SK-N-SH (cell line): ENCODE measurements at regions not wholly inside any gene's neighbourhood (a gene's known extent, or its start where the extent isn't known, plus 50 kb on each side); places are given as distances from the start of the nearest gene placed in this dataset.
"Not testable (repeated sequence)": the region's sequence is repeated elsewhere in the genome, so short reads cannot be mapped to it uniquely, and the experiment has no call there.

Experiments
- CTCF ChIA-PET: fragments of 300-600, 350-600 bp; formaldehyde crosslinking; extraction: SDS; loops from one replicate; lab custom pipeline; 2021; lab: Yijun Ruan, JAX
- POLR2A ChIA-PET: fragments of 350-600 bp; sonication (Branson Sonifier 250); formaldehyde crosslinking; extraction: SDS; loops from one replicate; lab custom pipeline; 2020; ENCODE audit warnings: antibody characterized with exemption, inconsistent platforms; lab: Yijun Ruan, JAX
- DNase-seq: peaks from one replicate; pipeline ENCODE4 v3.0.0; 2012
- H2AFZ ChIP-seq: fragments of 200-600 bp; sonication (generic); 2 replicates; pipeline ENCODE4 v1.8.1; 2016; ENCODE audit warnings: antibody characterized with exemption, mild to moderate bottlenecking, low read depth
- H3F3A ChIP-seq: fragments of 200-600 bp; sonication (generic); replicated peaks from 2 replicates; pipeline ENCODE3; 2016; ENCODE audit warnings: antibody characterized with exemption, mild to moderate bottlenecking; ENCODE audit not compliant: insufficient read depth
- H3K27ac ChIP-seq, 2 experiments: fragments of 200-500 bp in 1 of 2; fragments of 200-600 bp in 1 of 2; sonication (Bioruptor generic) in 1 of 2; sonication (generic), shearing (Covaris generic) in 1 of 2; 2 replicates each; pipeline versions ENCODE4 v1.5.1 to v1.6.1; 2014 to 2016; ENCODE audit warnings: low read depth in 2 of 2, inconsistent platforms in 1 of 2, low read length in 1 of 2, mild to moderate bottlenecking in 1 of 2, mixed read lengths in 1 of 2
- H3K27me3 ChIP-seq: fragments of 200-600 bp; sonication (generic), shearing (Covaris generic); 2 replicates; pipeline ENCODE4 v1.6.1; 2016; ENCODE audit warnings: mixed run types; ENCODE audit not compliant: insufficient read depth
- H3K36me3 ChIP-seq, 2 experiments: fragments of 200-500 bp in 1 of 2; fragments of 200-600 bp in 1 of 2; sonication (Bioruptor generic) in 1 of 2; sonication (generic) in 1 of 2; replicated peaks in 1 of 2; 2 replicates each; pipeline versions ENCODE3 to v1.5.1; 2014 to 2016; ENCODE audit warnings: low read length in 1 of 2, mild to moderate bottlenecking in 1 of 2; ENCODE audit not compliant: insufficient read depth in 2 of 2, control insufficient read depth in 1 of 2
- H3K4me1 ChIP-seq, 2 experiments: fragments of 200-500 bp in 1 of 2; fragments of 200-600 bp in 1 of 2; sonication (Bioruptor generic) in 1 of 2; sonication (generic), shearing (Covaris generic) in 1 of 2; 2 replicates each; pipeline versions ENCODE4 v1.5.1 to v1.6.1; 2014 to 2016; ENCODE audit warnings: low read depth in 1 of 2, low read length in 1 of 2, mixed run types in 1 of 2; ENCODE audit not compliant: insufficient read depth in 2 of 2, control insufficient read depth in 1 of 2
- H3K4me2 ChIP-seq: fragments of 200-600 bp; sonication (generic), shearing (Covaris generic); 2 replicates; pipeline ENCODE4 v1.6.1; 2017; ENCODE audit warnings: mixed run types
- H3K4me3 ChIP-seq, 2 experiments: fragments of 200-500 bp in 1 of 2; fragments of 200-600 bp in 1 of 2; sonication (Bioruptor generic) in 1 of 2; sonication (generic), shearing (Covaris generic) in 1 of 2; 2 replicates each; pipeline versions ENCODE4 v1.5.1 to v1.8.1; 2014 to 2016; ENCODE audit warnings: low read depth in 2 of 2, inconsistent platforms in 1 of 2, low read length in 1 of 2, mild to moderate bottlenecking in 1 of 2, mixed read lengths in 1 of 2, moderate library complexity in 1 of 2
- H3K79me2 ChIP-seq: fragments of 200-600 bp; sonication (generic); 2 replicates; pipeline ENCODE4 v1.8.1; 2017; ENCODE audit warnings: mild to moderate bottlenecking; ENCODE audit not compliant: insufficient read depth
- H3K9ac ChIP-seq: fragments of 200-600 bp; sonication (generic); 2 replicates; pipeline ENCODE4 v1.6.1; 2017; ENCODE audit warnings: mixed run types
- H3K9me2 ChIP-seq: fragments of 200-600 bp; sonication (generic); 2 replicates; pipeline ENCODE4 v1.6.1; 2017; ENCODE audit warnings: mixed run types
- H3K9me3 ChIP-seq: fragments of 200-600 bp; sonication (generic); 2 replicates; pipeline ENCODE4 v1.6.1; 2017; ENCODE audit warnings: mixed run types, mild to moderate bottlenecking, moderate library complexity
- H4K20me1 ChIP-seq: fragments of 200-600 bp; sonication (generic); 2 replicates; pipeline ENCODE4 v1.6.1; 2017; ENCODE audit warnings: mild to moderate bottlenecking, mixed run types; ENCODE audit not compliant: insufficient read depth
- EP300 ChIP-seq, 2 experiments: IDR thresholded peaks; 2 replicates each; pipeline versions ENCODE4 v1.4.0 to v1.6.1; 2012; ENCODE audit warnings: borderline replicate concordance in 1 of 2, low read depth in 1 of 2, low read length in 1 of 2
- FOSL2 ChIP-seq: IDR thresholded peaks from 2 replicates; pipeline ENCODE4 v1.4.0; 2012; ENCODE audit warnings: low read depth, mild to moderate bottlenecking, moderate library complexity, borderline replicate concordance
- NFIC ChIP-seq: IDR thresholded peaks from 2 replicates; pipeline ENCODE4 v1.4.0; 2012; ENCODE audit warnings: borderline replicate concordance
- TCF12 ChIP-seq: IDR thresholded peaks from 2 replicates; pipeline ENCODE4 v1.4.0; 2012
- WGBS: methylation state at CpG from one replicate; pipeline ENCODE4 v1.1.6; 2017; ENCODE audit warnings: low lambda C conversion rate; 5-methylcytosine and 5-hydroxymethylcytosine counted together

DNA sequence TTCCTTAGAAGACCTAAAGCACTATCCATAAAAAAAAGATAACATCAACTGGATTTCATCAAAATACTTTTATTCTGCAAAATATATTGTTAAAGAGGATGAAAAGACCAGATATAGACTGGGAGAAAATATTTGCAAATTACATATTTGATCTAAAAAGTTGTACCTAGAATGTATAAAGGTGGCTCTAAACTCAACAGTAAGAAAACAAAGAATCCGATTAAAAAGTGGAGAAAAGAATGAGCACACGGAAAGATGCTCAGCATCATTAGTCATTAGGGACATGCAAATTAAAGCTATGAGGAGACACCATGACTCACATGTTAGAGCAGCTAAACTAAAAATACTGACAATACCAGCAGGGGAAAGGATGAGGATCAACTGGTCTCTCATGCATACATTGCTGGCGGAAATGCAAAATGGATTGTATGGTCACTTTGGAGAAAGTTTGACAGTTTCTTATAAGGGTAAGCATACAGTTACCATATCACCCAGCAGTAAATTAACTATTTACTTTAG is 298.4 kb upstream of the PLGLB2 start:
- CTCF ChIA-PET, H3K9me3 ChIP-seq, H3K27ac ChIP-seq: not testable (repeated sequence)

DNA sequence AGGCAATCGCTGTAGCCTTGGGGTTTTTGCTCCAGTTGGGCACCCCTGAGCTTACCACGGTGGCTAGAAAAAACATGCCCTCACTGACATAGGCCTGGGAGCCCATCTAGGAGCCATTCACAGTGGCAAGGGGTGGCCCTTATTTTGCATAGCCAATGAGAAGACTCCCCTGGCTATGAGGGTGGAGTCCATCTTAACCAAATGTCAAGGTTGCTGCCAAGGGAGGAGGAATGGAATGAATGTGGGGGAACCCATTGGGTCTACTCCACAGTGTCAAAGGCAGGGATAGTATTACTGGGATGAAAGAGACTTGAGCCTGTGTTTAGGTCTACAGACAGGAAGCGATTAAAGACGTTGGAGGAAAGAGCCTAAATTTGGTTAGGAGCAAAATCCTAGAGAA is 295.7 kb upstream of the PLGLB2 start:
- H3K9me3 ChIP-seq, H3F3A ChIP-seq, H2AFZ ChIP-seq, H3K9ac ChIP-seq, H3K27me3 ChIP-seq, H4K20me1 ChIP-seq, H3K9me2 ChIP-seq, H3K4me2 ChIP-seq, CTCF ChIA-PET, POLR2A ChIA-PET, H3K36me3 ChIP-seq, H3K4me3 ChIP-seq, H3K79me2 ChIP-seq, DNase-seq: not testable (repeated sequence)
- peak overlapping the region; percentile 34 to 95; a peak in 3 of 4 replicates for H3K27ac ChIP-seq
- WGBS = 94% methylated on average over 4 of the region's 4 CpGs
- peaks cover 0 to 10% of the 10 kb centered on the region in 2 experiments; a peak in 2 of 4 replicates for H3K4me1 ChIP-seq

More for the DNA sequence above, 298.4 kb upstream of the PLGLB2 start:
- peaks cover 0 to 10% of the 10 kb centered on the region in 2 experiments; a peak in 2 of 4 replicates for H3K4me1 ChIP-seq
- H3F3A ChIP-seq = peaks cover 14% of the 10 kb centered on the region
- H3K36me3 ChIP-seq, DNase-seq, POLR2A ChIA-PET, H3K4me3 ChIP-seq, H4K20me1 ChIP-seq, H2AFZ ChIP-seq, H3K27me3 ChIP-seq, H3K9me2 ChIP-seq, H3K9ac ChIP-seq, H3K79me2 ChIP-seq, H3K4me2 ChIP-seq: not testable (repeated sequence)
- 17% methylated on average over 2 of the region's 3 CpGs for whole genome bisulfite sequencing
- 0 out of 2 replicates have a peak, but pooled peaks have one; percentile 12 for TF ChIP-seq FOSL2

DNA sequence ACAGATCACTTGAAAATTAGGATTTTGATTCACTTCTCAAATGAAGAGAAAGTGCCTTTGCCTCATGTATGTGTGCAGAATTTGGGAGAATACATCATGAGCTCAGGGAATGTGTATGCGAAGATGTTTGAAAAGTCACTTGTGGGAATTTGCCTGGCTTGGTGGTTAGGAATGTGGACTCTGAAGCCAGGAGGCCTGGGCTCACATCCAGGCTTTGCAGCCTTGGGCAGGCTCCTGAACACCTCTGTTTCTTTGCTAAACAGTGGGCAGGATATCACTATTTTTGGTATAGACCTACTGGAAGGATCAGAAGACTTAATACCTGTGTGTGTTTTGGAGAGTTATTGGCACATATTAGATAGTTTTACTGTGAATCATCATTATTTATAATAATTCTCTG is 295.0 kb upstream of the PLGLB2 start:
- H3K9me3 ChIP-seq, POLR2A ChIA-PET, H3K79me2 ChIP-seq, H3K4me2 ChIP-seq, H3K36me3 ChIP-seq, CTCF ChIA-PET, H3K9ac ChIP-seq, H3K4me3 ChIP-seq: not testable (repeated sequence)
- 36% methylated on average over 1 of the region's 1 CpG for WGBS
- peak; percentile 64 for TF ChIP-seq NFIC
- TF ChIP-seq TCF12 = peak; percentile 35
- TF ChIP-seq EP300 (IDR thresholded peaks at IDR 0.05; ENCODE audit: borderline replicate concordance in 1 of 2, low read depth in 1 of 2, low read length in 1 of 2) = 0 out of 4 replicates have a peak, but pooled peaks of 1 of the 2 experiments have one; percentile 44
- TF ChIP-seq, all 33 proteins: peak for 3; not testable (repeated sequence) for 30
- not testable (repeated sequence) for H2AFZ ChIP-seq, H4K20me1 ChIP-seq, DNase-seq, H3F3A ChIP-seq, H3K9me2 ChIP-seq, H3K27me3 ChIP-seq
- Histone ChIP-seq H3K27ac (peak overlapping the region in 1 of 2 experiments; percentile 95; a peak in 2 of 4 replicates), H3K4me1 (peaks cover 0 to 10% of the 10 kb centered on the region in 2 experiments; a peak in 2 of 4 replicates)

DNA sequence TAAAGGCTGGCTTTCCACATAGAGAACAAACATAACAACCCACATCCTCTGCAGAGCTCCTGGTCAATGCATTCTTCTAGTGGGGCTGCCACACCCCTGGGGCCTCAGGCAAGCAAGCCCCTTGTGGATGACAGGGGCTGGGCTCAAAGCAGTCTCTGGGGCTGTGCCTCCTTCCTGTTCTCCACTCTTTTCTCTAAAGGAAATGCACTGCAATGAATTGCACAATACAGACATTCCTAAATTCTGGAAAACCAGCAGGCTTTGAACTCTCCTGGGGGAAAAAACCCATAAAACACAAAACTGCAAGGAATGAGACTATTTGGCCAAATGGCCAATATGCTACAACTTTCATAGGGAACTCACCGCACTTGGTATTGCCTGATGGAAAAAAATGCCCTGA is 293.9 kb upstream of the PLGLB2 start:
- H3K4me3 ChIP-seq, H4K20me1 ChIP-seq: not testable (repeated sequence)
- H3K4me2 ChIP-seq = peak overlapping the region; percentile 52; the same call in 1 of the 2 replicates

More for the DNA sequence above, 293.9 kb upstream of the PLGLB2 start:
- H3K9me2 ChIP-seq, H2AFZ ChIP-seq, H3F3A ChIP-seq, H3K27me3 ChIP-seq, DNase-seq, H3K9me3 ChIP-seq, H3K36me3 ChIP-seq, POLR2A ChIA-PET, CTCF ChIA-PET: not testable (repeated sequence)
- Histone ChIP-seq H3K27ac (peak overlapping the region; percentile 60 to 95; a peak in 3 of 4 replicates), H3K4me1 (peaks cover 0 to 10% of the 10 kb centered on the region in 2 experiments; a peak in 3 of 4 replicates), H3K9ac (peak overlapping the region; percentile 67; the same call in 1 of the 2 replicates), H3K79me2 (peaks cover 11% of the 10 kb centered on the region)
- 76% methylated on average over 1 of the region's 1 CpG for WGBS
